ENCODE measurements at regions not wholly inside any gene's neighbourhood (a gene's known extent, or its start where the extent isn't known, plus 50 kb on each side); places are given as distances from the start of the nearest gene placed in this dataset.

DNA sequence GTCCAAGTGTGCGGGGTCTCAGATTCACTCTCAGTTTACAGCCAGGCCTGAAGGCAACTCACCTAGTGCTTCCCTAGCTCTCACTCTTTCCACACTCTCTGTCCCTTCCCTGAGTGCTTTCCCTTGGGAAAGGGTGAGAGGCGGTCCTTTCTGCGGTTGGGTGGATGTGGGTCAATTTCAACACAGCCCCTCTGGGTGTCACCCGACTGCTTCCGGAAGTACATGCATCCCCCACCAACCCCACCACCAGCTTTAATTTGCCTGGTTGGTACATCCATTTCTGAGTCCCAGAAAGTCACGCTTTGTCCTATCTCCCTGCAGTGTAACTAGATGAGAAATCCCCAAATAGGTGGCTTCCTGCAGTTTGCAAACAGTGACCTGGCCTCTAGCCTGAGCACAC, 307.3 kb upstream of the MEIS1 start:
- Histone ChIP-seq H3K9me3 (no peaks in the 10 kb centered on the region), H3K27me3 (no peaks in the 10 kb centered on the region), H3K4me3 (ENCODE audit: low read depth in 1 of 2, low read length in 1 of 2) (no peak overlapping the region), H3K27ac (no peak overlapping the region), H3K36me3 (no peaks in the 10 kb centered on the region), H3K4me1 (ENCODE audit: control insufficient read depth in 1 of 2, insufficient read depth in 1 of 2, low read depth in 1 of 2, low read length in 1 of 2) (no peaks in the 10 kb centered on the region)
- TF ChIP-seq, protein P1, sequence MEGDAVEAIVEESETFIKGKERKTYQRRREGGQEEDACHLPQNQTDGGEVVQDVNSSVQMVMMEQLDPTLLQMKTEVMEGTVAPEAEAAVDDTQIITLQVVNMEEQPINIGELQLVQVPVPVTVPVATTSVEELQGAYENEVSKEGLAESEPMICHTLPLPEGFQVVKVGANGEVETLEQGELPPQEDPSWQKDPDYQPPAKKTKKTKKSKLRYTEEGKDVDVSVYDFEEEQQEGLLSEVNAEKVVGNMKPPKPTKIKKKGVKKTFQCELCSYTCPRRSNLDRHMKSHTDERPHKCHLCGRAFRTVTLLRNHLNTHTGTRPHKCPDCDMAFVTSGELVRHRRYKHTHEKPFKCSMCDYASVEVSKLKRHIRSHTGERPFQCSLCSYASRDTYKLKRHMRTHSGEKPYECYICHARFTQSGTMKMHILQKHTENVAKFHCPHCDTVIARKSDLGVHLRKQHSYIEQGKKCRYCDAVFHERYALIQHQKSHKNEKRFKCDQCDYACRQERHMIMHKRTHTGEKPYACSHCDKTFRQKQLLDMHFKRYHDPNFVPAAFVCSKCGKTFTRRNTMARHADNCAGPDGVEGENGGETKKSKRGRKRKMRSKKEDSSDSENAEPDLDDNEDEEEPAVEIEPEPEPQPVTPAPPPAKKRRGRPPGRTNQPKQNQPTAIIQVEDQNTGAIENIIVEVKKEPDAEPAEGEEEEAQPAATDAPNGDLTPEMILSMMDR (IDR thresholded peaks at IDR 0.05): no peak

DNA sequence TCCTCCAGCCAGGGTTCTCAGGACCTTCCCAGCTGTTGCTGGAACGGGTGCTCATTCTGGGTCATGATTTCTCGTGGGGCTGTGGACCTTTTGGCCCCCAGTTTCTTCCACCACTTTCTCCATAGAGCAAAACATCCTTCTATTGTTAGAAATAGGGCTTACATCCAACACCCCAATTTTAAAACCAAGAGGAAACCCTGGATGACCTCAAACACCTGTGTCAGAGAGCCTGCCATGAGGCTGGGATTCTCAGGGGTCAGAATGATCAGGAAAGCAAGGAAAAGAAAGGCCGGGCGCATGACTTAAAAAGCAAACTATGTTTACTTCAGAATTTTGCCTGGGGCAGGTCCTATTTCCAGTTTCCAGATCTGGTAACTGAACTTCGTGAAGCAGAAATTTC, 307.9 kb upstream of the MEIS1 start:
- H3K36me3 ChIP-seq: no peaks in the 10 kb centered on the region
- TF ChIP-seq, protein P1 (IDR thresholded peaks at IDR 0.05): no peak
- H3K27ac ChIP-seq: no peak overlapping the region
- H3K4me3 ChIP-seq (ENCODE audit: low read depth in 1 of 2, low read length in 1 of 2): no peak overlapping the region
- no peaks in the 10 kb centered on the region for H3K27me3 ChIP-seq
- no peaks in the 10 kb centered on the region for H3K4me1 ChIP-seq (ENCODE audit: control insufficient read depth in 1 of 2, insufficient read depth in 1 of 2, low read depth in 1 of 2, low read length in 1 of 2)
- no peaks in the 10 kb centered on the region for H3K9me3 ChIP-seq

DNA sequence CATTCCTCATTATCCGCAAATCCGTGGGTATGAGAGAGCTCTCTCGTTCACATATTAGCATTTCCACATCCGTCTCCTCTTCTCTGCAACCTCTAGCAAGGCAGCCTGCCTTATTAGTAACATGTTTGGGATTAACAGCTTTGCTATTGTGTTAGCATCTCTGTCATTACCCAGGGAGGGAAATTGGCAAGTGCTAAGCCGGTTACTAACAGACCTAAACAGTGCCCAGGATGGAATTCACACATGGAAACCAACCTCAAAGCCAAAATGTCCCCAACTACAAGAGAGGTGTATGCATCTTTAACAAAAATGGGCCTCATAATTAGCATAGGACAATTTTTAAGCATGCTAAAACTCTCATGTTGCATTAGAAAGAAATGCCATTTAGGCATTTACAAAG, 309.0 kb upstream of the MEIS1 start:
- H3K27ac ChIP-seq: no peak overlapping the region
- no peaks in the 10 kb centered on the region for H3K9me3 ChIP-seq
- no peaks in the 10 kb centered on the region for H3K36me3 ChIP-seq
- no peak overlapping the region for H3K4me3 ChIP-seq (ENCODE audit: low read depth in 1 of 2, low read length in 1 of 2)
- TF ChIP-seq, protein P1 (IDR thresholded peaks at IDR 0.05): no peak
- no peaks in the 10 kb centered on the region for H3K4me1 ChIP-seq (ENCODE audit: control insufficient read depth in 1 of 2, insufficient read depth in 1 of 2, low read depth in 1 of 2, low read length in 1 of 2)
- H3K27me3 ChIP-seq: no peaks in the 10 kb centered on the region

DNA sequence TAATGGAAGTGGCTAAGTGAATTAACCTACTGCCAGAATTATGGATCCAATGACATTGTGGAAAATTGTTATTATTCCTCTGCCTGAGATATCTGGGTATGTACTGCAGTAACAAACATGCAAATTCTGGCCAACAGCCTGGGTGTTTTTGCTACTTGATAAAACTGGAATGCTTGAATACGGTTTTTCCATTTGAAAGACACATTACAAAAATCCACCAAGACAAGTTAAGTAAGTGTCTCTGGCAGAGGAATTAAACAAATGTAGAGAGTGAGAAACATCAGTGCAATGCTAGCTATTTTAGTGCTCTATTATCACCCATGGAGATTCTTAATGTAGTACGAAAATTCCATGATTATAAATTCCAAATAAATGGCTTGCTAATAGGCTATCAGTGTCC, 312.4 kb upstream of the MEIS1 start:
- Histone ChIP-seq H3K27me3 (no peaks in the 10 kb centered on the region), H3K36me3 (no peaks in the 10 kb centered on the region), H3K27ac (no peak overlapping the region), H3K4me3 (ENCODE audit: low read depth in 1 of 2, low read length in 1 of 2) (no peak overlapping the region), H3K9me3 (no peaks in the 10 kb centered on the region), H3K4me1 (ENCODE audit: control insufficient read depth in 1 of 2, insufficient read depth in 1 of 2, low read depth in 1 of 2, low read length in 1 of 2) (no peaks in the 10 kb centered on the region)
- TF ChIP-seq, protein P1 (IDR thresholded peaks at IDR 0.05): no peak

DNA sequence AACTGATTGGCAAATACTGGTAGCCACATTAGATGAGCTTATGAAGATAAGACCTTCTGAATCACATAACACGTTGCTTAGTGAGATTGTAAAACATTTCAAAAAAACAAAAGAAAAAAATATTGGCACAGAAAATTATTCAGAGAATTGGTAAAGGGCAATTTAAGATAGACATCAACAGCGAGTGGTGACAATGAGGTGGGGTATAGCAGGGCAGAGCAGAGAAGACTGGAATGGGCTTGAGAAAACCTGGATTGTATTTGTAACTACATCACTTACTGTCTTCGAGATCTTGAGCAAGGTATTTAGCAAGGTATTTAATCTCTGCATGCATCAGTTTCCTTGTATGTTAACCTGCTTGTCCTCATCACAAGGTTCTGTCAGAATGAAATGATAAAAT, 313.0 kb upstream of the MEIS1 start:
- Histone ChIP-seq H3K27me3 (no peaks in the 10 kb centered on the region), H3K4me3 (ENCODE audit: low read depth in 1 of 2, low read length in 1 of 2) (no peak overlapping the region), H3K27ac (no peak overlapping the region), H3K36me3 (no peaks in the 10 kb centered on the region), H3K4me1 (ENCODE audit: control insufficient read depth in 1 of 2, insufficient read depth in 1 of 2, low read depth in 1 of 2, low read length in 1 of 2) (no peaks in the 10 kb centered on the region), H3K9me3 (no peaks in the 10 kb centered on the region)
- TF ChIP-seq, protein P1 (IDR thresholded peaks at IDR 0.05): no peak
